ENCODE measurements at regions not wholly inside any gene's neighbourhood (a gene's known extent, or its start where the extent isn't known, plus 50 kb on each side); places are given as distances from the start of the nearest gene placed in this dataset.

GRCh38 chr15:87620393-87620792 lies 636.1 kb downstream of the NTRK3 start:
- Histone ChIP-seq H3K79me2 (ENCODE audit: insufficient read depth, low read length) (no peaks in the 10 kb centered on the region), H3K4me2 (ENCODE audit: low read length) (no peak overlapping the region), H4K20me1 (ENCODE audit: insufficient read depth) (no peaks in the 10 kb centered on the region), H2AFZ (ENCODE audit: low read depth, low read length, poor library complexity, severe bottlenecking) (no peak overlapping the region), H3K9me3 (ENCODE audit: control insufficient read depth in 1 of 2, insufficient read depth in 1 of 2, low read depth in 1 of 2, low read length in 2 of 2) (peaks cover 6 to 21% of the 10 kb centered on the region in 2 experiments; a peak in 2 of 4 replicates), H3K9me2 (ENCODE audit: insufficient read depth) (no peaks in the 10 kb centered on the region), H3K27me3 (ENCODE audit: insufficient read depth, low read length) (no peaks in the 10 kb centered on the region), H3K4me1 (ENCODE audit: control insufficient read depth in 1 of 2, insufficient read depth in 2 of 2, low read length in 2 of 2) (no peaks in the 10 kb centered on the region), H3K36me3 (ENCODE audit: control insufficient read depth in 1 of 2, insufficient read depth in 2 of 2, low read length in 2 of 2) (no peaks in the 10 kb centered on the region), H3K9ac (ENCODE audit: low read length) (no peak overlapping the region), H3K4me3 (replicated peaks in 1 of 2; ENCODE audit: low read depth in 1 of 2, low read length in 2 of 2) (no peak overlapping the region), H3K27ac (ENCODE audit: low read depth, low read length) (no peak overlapping the region)
- CTCF ChIA-PET: no interaction called here
- ATAC-seq (no peak), DNase-seq (ENCODE audit: low read depth, low spot score) (no peak)
- BruUV-seq (replicated peaks): no TSS peak
- intact Hi-C loops (cut with micrococcal nuclease): loop anchor here (2.0 kb wide), 1 partner anchor 20 kb away; no protein-coding TSS in a partner anchor
- POLR2A ChIA-PET: no interaction called here
- RAD21 ChIA-PET (ENCODE audit: low non-redundant PET in 1 of 2, low total read pairs in 2 of 2, uncharacterized antibody in 2 of 2, unreplicated experiment in 2 of 2): no interaction called here
- no peak for TF ChIP-seq EGR1 (IDR thresholded peaks at IDR 0.05; ENCODE audit: low read depth)

- Histone ChIP-seq H3K27ac (ENCODE audit: low read depth, low read length) (no peak overlapping the region), H4K20me1 (ENCODE audit: insufficient read depth) (no peaks in the 10 kb centered on the region), H3K9ac (ENCODE audit: low read length) (no peak overlapping the region), H3K4me3 (replicated peaks in 1 of 2; ENCODE audit: low read depth in 1 of 2, low read length in 2 of 2) (no peak overlapping the region), H3K9me2 (ENCODE audit: insufficient read depth) (no peaks in the 10 kb centered on the region), H2AFZ (ENCODE audit: low read depth, low read length, poor library complexity, severe bottlenecking) (no peak overlapping the region), H3K4me1 (ENCODE audit: control insufficient read depth in 1 of 2, insufficient read depth in 2 of 2, low read length in 2 of 2) (no peaks in the 10 kb centered on the region), H3K27me3 (ENCODE audit: insufficient read depth, low read length) (no peaks in the 10 kb centered on the region), H3K4me2 (ENCODE audit: low read length) (no peak overlapping the region), H3K36me3 (ENCODE audit: control insufficient read depth in 1 of 2, insufficient read depth in 2 of 2, low read length in 2 of 2) (no peaks in the 10 kb centered on the region), H3K9me3 (ENCODE audit: control insufficient read depth in 1 of 2, insufficient read depth in 1 of 2, low read depth in 1 of 2, low read length in 2 of 2) (peaks cover 6 to 22% of the 10 kb centered on the region in 2 experiments; a peak in 2 of 4 replicates), H3K79me2 (ENCODE audit: insufficient read depth, low read length) (no peaks in the 10 kb centered on the region)
- DNase-seq (ENCODE audit: low read depth, low spot score): no peak
- intact Hi-C loops (cut with micrococcal nuclease): no loop called here
- RAD21 ChIA-PET (ENCODE audit: low non-redundant PET in 1 of 2, low total read pairs in 2 of 2, uncharacterized antibody in 2 of 2, unreplicated experiment in 2 of 2): no interaction called here
- ATAC-seq: no peak
- no peak for TF ChIP-seq REST (IDR thresholded peaks at IDR 0.05; ENCODE audit: low read depth)
- no peak for TF ChIP-seq SP1 (IDR thresholded peaks at IDR 0.05; ENCODE audit: low read depth)
- no peak for TF ChIP-seq CTCF (IDR thresholded peaks at IDR 0.05 in 2 of 3, conservative IDR thresholded peaks at IDR 0.05 in 1 of 3; ENCODE audit: borderline replicate concordance in 1 of 3, insufficient read depth in 1 of 3, low read depth in 2 of 3, low read length in 2 of 3)
- no peak for TF ChIP-seq TCF7L2 (IDR thresholded peaks at IDR 0.05; ENCODE audit: borderline replicate concordance, extremely low read depth, insufficient read depth, insufficient read length)
- no peak for TF ChIP-seq POLR2A (IDR thresholded peaks at IDR 0.05; ENCODE audit: borderline replicate concordance, extremely low read depth, insufficient read depth, insufficient read length)
- TF ChIP-seq POLR2AphosphoS5 (IDR thresholded peaks at IDR 0.05; ENCODE audit: low read depth, low read length): no peak
- TF ChIP-seq, protein P1, sequence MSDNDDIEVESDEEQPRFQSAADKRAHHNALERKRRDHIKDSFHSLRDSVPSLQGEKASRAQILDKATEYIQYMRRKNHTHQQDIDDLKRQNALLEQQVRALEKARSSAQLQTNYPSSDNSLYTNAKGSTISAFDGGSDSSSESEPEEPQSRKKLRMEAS (IDR thresholded peaks at IDR 0.05): no peak
- TF ChIP-seq SIN3A (IDR thresholded peaks at IDR 0.05; ENCODE audit: low read depth): no peak
- no peak for TF ChIP-seq EZH2 (IDR thresholded peaks at IDR 0.05)
- TF ChIP-seq CBX3 (IDR thresholded peaks at IDR 0.05; ENCODE audit: low read depth): no peak
- POLR2A ChIA-PET: no interaction called here
- BruUV-seq (replicated peaks): no TSS peak
- CTCF ChIA-PET: no interaction called here
These were observed 637.2 kb downstream of the NTRK3 start for GRCh38 chr15:87619161-87619960.
